IMR-90 (cell line): ENCODE measurements at regions not wholly inside any gene's neighbourhood (a gene's known extent, or its start where the extent isn't known, plus 50 kb on each side); places are given as distances from the start of the nearest gene placed in this dataset.

Source experiments
- ATAC-seq: fragments of 200-7000 bp; cut with Tn5 transposase; 2 replicates; pipeline ENCODE4 v1.9.1; 2020; ENCODE audit warnings: low read depth, mild to moderate bottlenecking, moderate library complexity
- BruUV-seq: library from RNA; stranded (reverse); fragments of 400-500 nt; replicated peaks from 2 replicates; lab custom pipeline; 2021; lab: Mats Ljungman, UMichigan
- CTCF ChIA-PET: fragments of 300-600 bp; formaldehyde crosslinking; extraction: SDS; loops from one replicate; lab custom pipeline; 2021; ENCODE audit warnings: antibody characterized with exemption; lab: Yijun Ruan, JAX
- POLR2A ChIA-PET: fragments of 300-600 bp; sonication (Branson Sonifier 250); formaldehyde crosslinking; loops from one replicate; lab custom pipeline; 2022; ENCODE audit warnings: antibody characterized with exemption; ENCODE audit not compliant: unreplicated experiment; lab: Charles Lee
- DNase-seq: peaks from one replicate; pipeline ENCODE4 v3.0.0; 2013
- H2AFZ ChIP-seq: replicated peaks from 2 replicates; pipeline ENCODE3; 2013; ENCODE audit warnings: low read length, mild to moderate bottlenecking; ENCODE audit not compliant: poor library complexity
- H2AK5ac ChIP-seq: 2 replicates; pipeline ENCODE4 v1.6.1; 2013; ENCODE audit warnings: low read depth, low read length, inconsistent platforms
- H2AK9ac ChIP-seq: replicated peaks from 2 replicates; pipeline ENCODE3; 2013; ENCODE audit warnings: mild to moderate bottlenecking, low read depth, low read length, moderate library complexity; ENCODE audit not compliant: poor library complexity
- H2BK120ac ChIP-seq: 2 replicates; pipeline ENCODE4 v1.6.1; 2013; ENCODE audit warnings: low read depth, low read length, inconsistent platforms
- H2BK15ac ChIP-seq: 3 replicates; pipeline ENCODE4 v1.6.1; 2013; ENCODE audit warnings: low read depth, low read length, inconsistent platforms
- H2BK20ac ChIP-seq: 2 replicates; pipeline ENCODE4 v1.6.1; 2013; ENCODE audit warnings: low read depth, mild to moderate bottlenecking, inconsistent platforms, low read length, moderate library complexity
- H2BK5ac ChIP-seq: 2 replicates; pipeline ENCODE4 v1.6.1; 2013; ENCODE audit warnings: mild to moderate bottlenecking, low read depth, low read length, inconsistent platforms; ENCODE audit not compliant: poor library complexity, severe bottlenecking
- H3K14ac ChIP-seq: replicated peaks from 2 replicates; pipeline ENCODE4 v1.6.1; 2013; ENCODE audit warnings: low read depth, low read length, inconsistent platforms
- H3K18ac ChIP-seq: 2 replicates; pipeline ENCODE4 v1.6.1; 2013; ENCODE audit warnings: low read depth, low read length, control low read depth
- H3K23ac ChIP-seq: 2 replicates; pipeline ENCODE4 v1.6.1; 2013; ENCODE audit warnings: low read depth, low read length, inconsistent platforms
- H3K27ac ChIP-seq: 2 replicates; pipeline ENCODE4 v1.5.1; 2013; ENCODE audit warnings: mild to moderate bottlenecking, control low read depth, low read length; ENCODE audit not compliant: insufficient read depth
- H3K27me3 ChIP-seq: 2 replicates; pipeline ENCODE4 v1.6.1; 2013; ENCODE audit warnings: low read length; ENCODE audit not compliant: control insufficient read depth, insufficient read depth
- H3K36me3 ChIP-seq: 2 replicates; pipeline ENCODE4 v1.6.1; 2013; ENCODE audit warnings: low read length, mixed read lengths; ENCODE audit not compliant: control insufficient read depth, insufficient read depth
- H3K4ac ChIP-seq: 2 replicates; pipeline ENCODE4 v1.6.1; 2013; ENCODE audit warnings: low read depth, low read length, inconsistent platforms
- H3K4me1 ChIP-seq: 2 replicates; pipeline ENCODE4 v1.6.1; 2013; ENCODE audit warnings: low read length, mixed read lengths; ENCODE audit not compliant: control insufficient read depth, insufficient read depth
- H3K4me2 ChIP-seq: 2 replicates; pipeline ENCODE4 v1.6.1; 2013; ENCODE audit warnings: low read depth, mild to moderate bottlenecking, control low read depth, low read length, moderate library complexity
- H3K4me3 ChIP-seq: 2 replicates; pipeline ENCODE4 v1.5.1; 2013; ENCODE audit warnings: low read depth, mild to moderate bottlenecking, control low read depth, low read length, moderate library complexity; ENCODE audit not compliant: insufficient read depth
- H3K56ac ChIP-seq: 2 replicates; pipeline ENCODE4 v1.6.1; 2013; ENCODE audit warnings: low read length, inconsistent platforms; ENCODE audit not compliant: insufficient read depth; ENCODE audit errors: extremely low read depth
- H3K79me1 ChIP-seq, 2 experiments: 2 replicates each; pipeline ENCODE4 v1.6.1; 2013; ENCODE audit warnings: low read length in 2 of 2, inconsistent platforms in 1 of 2, low read depth in 1 of 2
- H3K9ac ChIP-seq: 2 replicates; pipeline ENCODE4 v1.6.1; 2013; ENCODE audit warnings: low read depth, low read length, control low read depth
- H3K9me1 ChIP-seq: 2 replicates; pipeline ENCODE4 v1.6.1; 2013; ENCODE audit warnings: low read length, inconsistent platforms; ENCODE audit not compliant: insufficient read depth
- H3K9me3 ChIP-seq: 2 replicates; pipeline ENCODE4 v1.6.1; 2013; ENCODE audit warnings: low read length; ENCODE audit not compliant: control insufficient read depth, insufficient read depth
- H4K20me1 ChIP-seq: 2 replicates; pipeline ENCODE4 v1.6.1; 2013; ENCODE audit warnings: low read length, inconsistent platforms; ENCODE audit not compliant: insufficient read depth
- H4K5ac ChIP-seq: 2 replicates; pipeline ENCODE4 v1.6.1; 2013; ENCODE audit warnings: mild to moderate bottlenecking, low read depth, low read length, control low read depth
- H4K8ac ChIP-seq, 2 experiments: 2 replicates each; pipeline ENCODE4 v1.6.1; 2013; ENCODE audit warnings: low read depth in 2 of 2, low read length in 2 of 2, control low read depth in 1 of 2, inconsistent platforms in 1 of 2
- H4K91ac ChIP-seq: 2 replicates; pipeline ENCODE4 v1.6.1; 2013; ENCODE audit warnings: low read depth, low read length, inconsistent platforms; ENCODE audit not compliant: insufficient read depth
- CEBPB ChIP-seq: IDR thresholded peaks from 2 replicates; pipeline ENCODE4 v1.6.1; 2012; ENCODE audit warnings: low read depth, low read length, improper control_type of control experiment
- CHD1 ChIP-seq: IDR thresholded peaks from 2 replicates; pipeline ENCODE4 v1.6.1; 2012; ENCODE audit warnings: low read depth, low read length, improper control_type of control experiment
- MAFK ChIP-seq: IDR thresholded peaks from 2 replicates; pipeline ENCODE4 v1.6.1; 2012; ENCODE audit warnings: low read depth, low read length, improper control_type of control experiment
- RAD21 ChIP-seq: IDR thresholded peaks from 2 replicates; pipeline ENCODE4 v1.6.1; 2012; ENCODE audit warnings: low read length, improper control_type of control experiment
- RFX5 ChIP-seq: IDR thresholded peaks from 2 replicates; pipeline ENCODE4 v1.8.0; 2012; ENCODE audit warnings: low read depth, mild to moderate bottlenecking, low read length, moderate library complexity
- dilution Hi-C: fragments of 300-500 bp; cut with HindIII; formaldehyde crosslinking; loops from one replicate; pipeline ENCODE4 v1.14.3; 2018; ENCODE audit warnings: low sequenced_read_pairs; ENCODE audit not compliant: unreplicated experiment
- in situ Hi-C: fragments of 300-500 bp; cut with MboI; formaldehyde crosslinking; loops from 3 replicates; pipeline ENCODE4 v1.14.3; 2019; ENCODE audit warnings: low sequenced_read_pairs, inconsistent platforms, mixed read lengths
- intact Hi-C: fragments of 100-400 bp; cut with micrococcal nuclease; formaldehyde crosslinking; loops from 2 replicates; pipeline ENCODE4 v1.10.0; 2022
- TF ChIP-seq, protein P1 (sequence below): conservative IDR thresholded peaks from 2 replicates; pipeline ENCODE4 v1.5.1; 2012; ENCODE audit warnings: mild to moderate bottlenecking, low read depth, low read length, improper control_type of control experiment

DNA sequence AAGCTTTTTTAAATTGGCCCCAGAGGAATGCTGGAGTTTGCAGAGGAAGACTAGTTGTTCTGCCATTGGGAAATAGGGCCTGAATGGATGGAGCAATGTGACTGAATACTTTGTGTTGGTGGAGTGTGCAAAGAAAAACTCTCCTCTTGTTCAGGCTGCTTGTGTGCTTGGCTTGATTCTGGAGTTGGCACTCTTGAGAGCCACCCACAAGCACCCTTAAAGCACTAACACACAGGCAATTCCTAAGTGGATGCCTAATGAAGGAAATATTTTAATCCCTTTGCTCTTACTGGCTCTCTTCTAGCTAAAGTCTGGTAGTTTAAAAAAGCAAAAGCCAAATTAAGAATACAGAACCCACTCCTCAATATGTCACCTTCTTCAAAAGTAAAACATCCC is 304.4 kb upstream of the C2CD4B start:
- H3K18ac ChIP-seq = no peak overlapping the region; the same call in 1 of the 2 replicates
- peak overlapping the region; percentile 81 for H2BK5ac ChIP-seq
- peaks cover 30 to 48% of the 10 kb centered on the region in 2 experiments for H3K79me1 ChIP-seq
- peak overlapping the region; percentile 30; the same call in 1 of the 2 replicates for H3K4me2 ChIP-seq
- peak overlapping the region; percentile 92 for H2BK120ac ChIP-seq
- no peak overlapping the region for H2AK9ac ChIP-seq
- peaks cover 29% of the 10 kb centered on the region for H3K4me1 ChIP-seq
- H3K56ac ChIP-seq = no peak overlapping the region; the same call in 1 of the 2 replicates
- peak overlapping the region; percentile 78; the same call in 1 of the 3 replicates for H2BK15ac ChIP-seq
- H3K4ac ChIP-seq = peak overlapping the region; percentile 31
- no peak overlapping the region; the same call in none of the 2 replicates for H4K91ac ChIP-seq
- TF ChIP-seq RAD21 (no peak), MAFK (no peak), CEBPB (peak; percentile 62), CHD1 (no peak), RFX5 (no peak)
- TF ChIP-seq, protein P1, sequence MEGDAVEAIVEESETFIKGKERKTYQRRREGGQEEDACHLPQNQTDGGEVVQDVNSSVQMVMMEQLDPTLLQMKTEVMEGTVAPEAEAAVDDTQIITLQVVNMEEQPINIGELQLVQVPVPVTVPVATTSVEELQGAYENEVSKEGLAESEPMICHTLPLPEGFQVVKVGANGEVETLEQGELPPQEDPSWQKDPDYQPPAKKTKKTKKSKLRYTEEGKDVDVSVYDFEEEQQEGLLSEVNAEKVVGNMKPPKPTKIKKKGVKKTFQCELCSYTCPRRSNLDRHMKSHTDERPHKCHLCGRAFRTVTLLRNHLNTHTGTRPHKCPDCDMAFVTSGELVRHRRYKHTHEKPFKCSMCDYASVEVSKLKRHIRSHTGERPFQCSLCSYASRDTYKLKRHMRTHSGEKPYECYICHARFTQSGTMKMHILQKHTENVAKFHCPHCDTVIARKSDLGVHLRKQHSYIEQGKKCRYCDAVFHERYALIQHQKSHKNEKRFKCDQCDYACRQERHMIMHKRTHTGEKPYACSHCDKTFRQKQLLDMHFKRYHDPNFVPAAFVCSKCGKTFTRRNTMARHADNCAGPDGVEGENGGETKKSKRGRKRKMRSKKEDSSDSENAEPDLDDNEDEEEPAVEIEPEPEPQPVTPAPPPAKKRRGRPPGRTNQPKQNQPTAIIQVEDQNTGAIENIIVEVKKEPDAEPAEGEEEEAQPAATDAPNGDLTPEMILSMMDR = no peak
- peak overlapping the region; percentile 48; the same call in 1 of the 2 replicates for H4K5ac ChIP-seq
- peak overlapping the region; percentile 89 for H2BK20ac ChIP-seq
- H3K23ac ChIP-seq = 0 out of 2 replicates have a peak overlapping the region, but pooled peaks have one; percentile 10
- intact Hi-C loops = no loop called here
- peak overlapping the region; percentile 56; the same call in 1 of the 2 replicates for H3K27ac ChIP-seq
- in situ Hi-C loops = no loop called here
- H3K9ac ChIP-seq = no peak overlapping the region
- DNase-seq = peak; percentile 47
- H3K9me1 ChIP-seq = peaks cover 17% of the 10 kb centered on the region
- no peaks in the 10 kb centered on the region for H3K9me3 ChIP-seq
- H3K4me3 ChIP-seq = no peak overlapping the region
- H3K27me3 ChIP-seq = no peaks in the 10 kb centered on the region
- no peaks in the 10 kb centered on the region for H3K36me3 ChIP-seq
- H2AK5ac ChIP-seq = peak overlapping the region; percentile 45; the same call in 1 of the 2 replicates
- CTCF ChIA-PET = interaction anchor here (1.8 kb wide), 1 partner anchor 79 kb away, joined by 7 read pairs; the partner anchor contains the start of gene TLN2
- POLR2A ChIA-PET = no interaction called here
- ATAC-seq = peak; percentile 8; the same call in 1 of the 2 replicates
- dilution Hi-C loops = no loop called here
- H4K8ac ChIP-seq = peak overlapping the region in 1 of 2 experiments; percentile 88; a peak in 3 of 4 replicates
- H4K20me1 ChIP-seq = no peaks in the 10 kb centered on the region
- H3K14ac ChIP-seq = no peak overlapping the region
- peak overlapping the region; percentile 27 for H2AFZ ChIP-seq
- BruUV-seq = no TSS peak
